ENCODE measurements at regions not wholly inside any gene's neighbourhood (a gene's known extent, or its start where the extent isn't known, plus 50 kb on each side); places are given as distances from the start of the nearest gene placed in this dataset.
A peak's percentile ranks its signal among the peaks of the same experiment; 100 is the strongest.
"Not testable (repeated sequence)": the region's sequence is repeated elsewhere in the genome, so short reads cannot be mapped to it uniquely, and the experiment has no call there.

DNA sequence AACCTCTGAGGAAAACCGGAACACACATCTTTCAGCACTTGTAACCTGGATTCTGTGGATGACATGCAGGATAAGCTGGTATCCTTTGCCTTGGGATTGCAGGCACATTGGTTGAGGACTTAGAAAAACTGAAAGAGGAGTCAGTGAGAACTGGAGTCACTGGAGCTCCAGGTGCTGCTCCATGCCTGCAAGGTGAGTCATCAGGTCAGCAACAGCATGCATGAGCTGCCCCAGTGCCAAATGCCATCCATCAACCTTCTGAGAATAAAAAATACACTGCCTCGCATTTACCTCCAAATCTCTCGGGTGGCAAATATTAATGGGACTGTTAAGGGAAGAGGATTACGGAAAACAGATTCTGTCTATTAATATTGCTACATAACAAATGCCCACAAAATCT lies 729.1 kb downstream of the NTRK3 start:
- DNase-seq = no peak

DNA sequence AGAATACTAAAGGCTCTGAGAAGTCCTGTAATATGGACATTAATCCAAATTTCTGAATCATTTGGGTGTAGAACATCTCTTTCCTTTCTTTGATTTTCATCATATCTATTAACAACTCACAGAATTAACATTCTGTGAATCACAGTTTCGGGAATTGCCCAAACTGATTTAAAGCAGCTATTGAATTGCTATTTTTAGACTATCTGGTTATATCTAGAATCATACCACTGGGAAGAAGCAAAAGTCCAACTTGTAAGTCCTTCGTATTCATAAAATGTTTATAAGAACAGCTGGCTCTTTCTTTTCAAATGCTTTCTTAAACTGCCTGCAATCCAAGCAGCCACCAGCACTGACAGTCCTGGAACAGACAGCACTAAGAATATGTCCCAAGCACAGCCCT lies 733.0 kb downstream of the NTRK3 start:
- no peak for DNase-seq

DNA sequence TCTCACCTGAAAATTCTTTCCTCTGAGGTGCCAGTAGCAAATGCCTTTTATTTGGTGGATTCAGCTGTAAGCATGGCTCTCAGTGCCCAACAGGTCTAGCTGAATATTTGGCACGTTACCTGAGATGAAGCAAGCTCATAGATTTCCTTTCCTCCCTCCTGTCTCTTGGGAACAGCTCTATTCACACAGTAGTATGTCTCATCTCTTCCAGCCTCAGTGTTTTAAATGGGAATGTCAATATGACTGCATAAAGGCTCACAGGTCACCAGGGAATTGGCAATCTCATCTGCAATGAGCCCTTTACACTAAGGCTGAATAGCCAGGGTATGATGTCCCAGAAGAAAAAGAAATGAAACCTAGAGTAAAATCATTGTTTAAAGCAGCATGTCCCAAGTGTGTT lies 733.5 kb downstream of the NTRK3 start:
- DNase-seq = no peak

DNA sequence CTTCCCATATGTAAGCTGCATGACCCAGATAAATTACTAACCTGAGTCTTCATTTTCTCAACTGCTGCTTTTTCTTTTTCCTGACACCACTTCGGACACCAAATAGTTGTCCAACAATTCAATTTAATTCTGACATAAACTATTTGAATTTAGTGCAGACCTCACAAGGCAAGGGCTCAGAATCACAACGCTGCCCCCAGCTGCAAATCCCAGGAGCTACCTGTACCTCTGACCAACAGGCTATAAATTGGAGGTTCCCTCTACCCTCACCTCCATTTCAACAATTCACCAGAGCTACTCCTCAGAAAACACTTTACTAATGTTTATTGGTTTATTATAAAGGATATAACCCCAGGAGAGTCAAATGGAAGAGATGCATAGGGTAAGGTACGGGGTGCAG lies 737.6 kb downstream of the NTRK3 start:
- no peak for DNase-seq

DNA sequence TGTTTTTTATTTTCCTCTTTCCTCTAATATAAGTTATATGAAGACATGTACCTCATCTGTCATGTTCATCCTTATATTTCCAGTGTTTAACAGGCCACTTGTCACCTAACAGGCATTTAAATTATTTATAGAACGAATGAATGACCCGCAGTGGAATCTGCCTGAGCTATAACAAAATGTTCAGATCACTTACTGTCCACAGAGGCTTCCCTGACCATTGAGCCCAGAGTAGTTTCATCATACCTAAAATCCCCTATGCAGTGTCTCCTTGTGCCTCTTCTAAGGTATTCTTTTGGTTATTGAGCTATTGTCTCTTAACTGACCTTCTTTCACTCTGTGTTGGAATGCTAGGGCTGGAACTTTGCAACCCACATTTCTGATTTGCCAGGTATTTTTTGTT lies 748.5 kb downstream of the NTRK3 start:
- DNase-seq = no peak

DNA sequence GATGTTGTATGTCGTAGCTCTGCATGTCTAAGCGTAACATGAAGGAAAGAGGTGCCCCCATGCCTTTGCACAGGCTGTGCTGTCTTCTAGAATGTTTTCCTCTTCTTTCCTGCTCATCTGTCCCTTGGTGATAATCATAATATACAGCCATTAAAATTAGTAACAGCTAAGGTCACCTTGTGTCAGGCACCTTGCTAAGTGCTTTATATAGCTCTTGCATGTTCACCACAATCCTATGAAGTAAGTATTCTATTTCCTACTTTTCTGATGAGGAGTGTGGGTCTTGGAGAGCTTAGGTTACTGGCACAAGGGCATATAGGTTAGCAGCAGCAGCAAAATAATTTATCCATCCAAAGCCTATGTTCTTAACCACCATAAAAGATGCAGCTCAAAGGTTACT lies 754.4 kb downstream of the NTRK3 start:
- no peak for DNase-seq

DNA sequence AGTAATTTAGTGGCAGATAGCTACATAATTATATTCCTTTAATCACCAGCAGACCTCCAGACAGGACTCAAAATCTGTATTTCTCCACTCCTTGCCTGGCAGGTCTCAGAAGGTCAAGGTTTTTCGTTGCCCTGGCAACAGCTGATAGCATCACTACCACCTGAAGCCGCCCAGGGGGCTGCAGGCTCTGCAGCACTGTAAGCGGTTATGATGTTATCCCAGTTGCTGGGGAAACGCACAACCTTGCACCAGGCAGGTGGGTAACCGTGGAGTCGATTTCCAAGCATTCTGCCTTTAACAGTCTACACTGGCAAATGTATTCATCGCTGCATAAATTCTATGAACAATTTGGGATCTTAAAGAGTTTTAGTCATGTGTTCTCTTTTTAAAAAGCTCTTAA lies 756.3 kb downstream of the NTRK3 start:
- no peak for DNase-seq

DNA sequence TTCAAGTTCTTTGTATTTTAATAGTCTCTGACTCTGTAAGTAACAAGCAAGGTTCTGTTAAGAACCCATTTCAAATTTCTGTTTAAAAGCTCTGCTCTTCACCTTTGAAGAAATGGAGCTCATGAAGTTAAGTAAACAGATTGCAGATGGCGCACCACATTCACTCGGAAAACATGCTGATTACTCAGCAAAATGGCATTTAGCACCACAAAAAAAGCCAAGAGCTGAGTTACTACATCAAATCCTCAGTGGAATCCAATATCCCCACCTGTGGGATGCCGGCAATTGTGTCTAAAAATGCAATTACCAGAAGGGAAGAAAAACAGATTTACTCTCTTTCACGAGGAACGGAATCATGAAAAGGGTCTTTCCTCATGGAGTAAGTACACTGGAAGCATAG lies 758.0 kb downstream of the NTRK3 start:
- DNase-seq = no peak

DNA sequence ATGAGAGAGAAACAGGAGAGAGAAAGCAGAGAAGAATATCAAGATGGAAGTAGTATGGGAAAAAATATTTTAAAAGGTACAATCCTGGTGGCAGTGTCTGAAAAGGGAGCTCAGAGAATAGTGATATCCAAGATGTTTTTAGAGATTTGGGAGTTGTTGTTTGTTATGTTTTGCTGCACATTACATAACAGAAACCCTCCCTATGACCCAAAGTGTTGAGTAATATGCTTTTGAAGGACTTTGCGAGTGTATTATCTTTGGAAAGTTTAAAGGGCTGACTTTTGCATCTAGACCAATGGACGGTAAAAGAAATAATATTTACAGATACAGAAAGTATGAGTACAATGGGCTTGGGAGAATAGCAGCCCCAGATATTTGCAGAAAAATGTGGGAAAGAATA lies 759.7 kb downstream of the NTRK3 start:
- no peak for DNase-seq

DNA sequence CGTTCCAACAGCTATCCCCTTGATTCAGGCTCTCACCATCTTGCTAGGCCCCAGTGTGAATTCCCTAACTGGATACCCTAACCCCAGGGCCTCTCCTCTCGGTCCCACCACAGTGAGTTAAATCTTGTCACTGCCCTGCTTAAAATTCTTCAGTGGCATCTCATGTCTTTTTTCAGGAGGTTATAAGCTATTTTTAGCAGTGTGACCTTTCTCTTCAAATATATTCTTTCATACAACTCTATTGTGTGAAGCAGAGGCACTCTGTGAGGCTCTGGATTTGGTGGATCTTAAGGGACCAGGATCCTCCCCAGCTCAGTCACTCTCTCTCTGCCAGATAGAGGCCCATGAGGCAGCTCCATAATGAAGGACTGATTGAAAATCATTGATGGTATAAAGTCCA lies 760.4 kb downstream of the NTRK3 start:
- no peak for DNase-seq

DNA sequence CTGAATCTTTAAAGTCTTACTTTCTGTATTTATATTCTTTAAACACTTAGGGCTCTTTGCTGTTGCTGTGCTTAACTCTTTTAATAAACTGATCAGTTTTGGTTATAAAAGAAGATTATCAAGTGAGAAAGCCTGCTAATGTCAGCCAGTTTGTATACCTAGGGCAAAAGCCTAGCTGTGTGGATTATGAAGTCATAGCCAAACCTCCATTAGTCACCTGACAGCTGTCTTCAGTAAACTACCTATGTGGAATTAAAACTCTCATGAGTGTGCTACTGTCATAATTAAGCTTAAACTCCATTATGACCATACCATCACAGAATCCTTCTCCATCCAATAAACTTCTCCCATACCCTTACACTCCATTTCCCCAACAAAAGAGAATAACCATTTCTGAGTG lies 762.7 kb downstream of the NTRK3 start:
- DNase-seq = no peak

DNA sequence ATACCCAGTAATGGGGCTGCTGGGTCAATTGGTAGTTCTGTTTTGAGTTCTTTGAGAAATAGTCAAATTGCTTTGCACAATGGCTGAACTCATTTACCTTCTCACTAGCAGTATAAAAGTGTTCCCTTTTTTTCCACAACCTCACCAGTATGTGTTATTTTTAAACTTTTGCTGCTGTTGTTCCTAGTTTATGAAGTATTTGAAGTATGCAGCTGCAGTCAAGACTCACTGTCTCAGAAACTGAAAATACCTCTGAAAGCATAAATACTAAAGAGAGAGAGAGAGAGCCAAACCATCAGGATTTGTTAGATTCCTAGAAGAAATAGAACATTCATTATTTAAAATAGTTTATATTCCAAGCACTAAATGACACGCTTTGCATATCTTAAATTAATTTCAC lies 764.2 kb downstream of the NTRK3 start:
- no peak for DNase-seq

DNA sequence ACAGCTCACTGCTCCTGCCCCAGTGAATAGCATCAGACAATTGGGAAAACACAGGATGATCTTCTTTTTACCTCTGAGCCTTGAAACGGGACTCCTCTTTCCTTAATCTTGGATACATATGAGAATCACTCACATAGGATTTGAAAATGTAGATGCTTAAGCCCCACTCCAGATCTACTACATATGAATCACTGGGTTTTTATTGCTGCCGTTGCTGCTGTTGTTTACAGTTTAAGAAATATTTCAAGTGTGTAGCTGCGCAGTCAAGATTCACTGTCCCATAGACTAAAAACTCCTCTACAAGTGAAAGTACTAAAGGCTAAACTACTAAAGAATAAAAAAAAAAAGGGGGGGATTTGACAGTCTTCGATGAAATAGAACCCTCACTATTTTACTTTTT lies 765.9 kb downstream of the NTRK3 start:
- no peak for DNase-seq

DNA sequence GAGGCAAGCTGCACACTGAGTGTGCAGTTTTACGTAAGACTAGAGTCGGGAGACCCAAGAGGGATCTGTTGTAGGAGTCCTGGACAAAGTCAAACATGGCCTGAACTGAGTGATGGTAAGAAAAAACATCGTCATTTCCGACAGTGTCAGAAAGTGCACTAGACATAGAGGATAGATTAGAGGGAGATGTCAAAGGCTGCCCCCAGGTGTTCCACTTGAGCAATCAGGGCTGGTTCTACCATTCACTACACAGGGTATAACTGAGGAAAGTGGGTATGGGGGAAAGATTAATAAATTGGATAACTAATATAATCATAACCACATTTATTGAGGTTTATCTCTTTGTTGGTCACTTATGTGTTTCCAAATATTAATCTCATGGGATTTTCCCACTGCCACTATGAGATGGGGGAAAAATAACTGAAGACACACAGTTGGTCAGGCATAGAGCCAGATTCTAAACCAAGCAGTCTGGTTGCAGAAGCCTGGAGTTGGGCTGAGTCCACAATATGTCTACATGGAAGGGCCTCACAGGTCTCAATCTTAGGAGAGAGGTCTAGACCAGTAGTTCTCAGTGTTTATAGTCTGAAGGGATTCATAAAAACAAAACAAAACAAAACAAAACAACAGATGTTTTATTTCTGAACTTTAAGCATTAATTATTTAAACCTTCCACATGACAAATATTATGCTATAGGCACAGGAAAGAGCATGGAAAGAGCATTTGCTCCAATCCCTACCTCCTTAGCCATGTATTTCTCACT lies 766.5 kb downstream of the NTRK3 start:
- DNase-seq = no peak

DNA sequence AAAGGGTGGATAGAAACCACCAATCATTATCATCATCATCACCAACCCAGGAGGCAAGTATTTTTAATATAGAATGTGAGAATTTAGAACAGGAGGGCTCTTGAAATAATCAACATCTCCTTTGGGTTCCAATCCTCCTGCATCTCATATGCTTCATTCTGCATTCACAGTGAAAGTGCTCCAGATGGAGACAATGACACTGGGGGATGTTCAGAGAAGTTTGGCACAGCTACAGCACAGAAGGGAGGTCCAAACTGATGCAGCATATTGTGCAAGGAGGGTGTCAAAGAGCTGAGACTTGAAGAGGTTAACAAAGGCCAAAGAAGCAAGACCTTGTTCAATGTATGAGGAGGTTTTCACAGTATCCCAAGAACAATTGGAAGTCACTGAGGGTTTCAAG lies 767.1 kb downstream of the NTRK3 start:
- no peak for DNase-seq

DNA sequence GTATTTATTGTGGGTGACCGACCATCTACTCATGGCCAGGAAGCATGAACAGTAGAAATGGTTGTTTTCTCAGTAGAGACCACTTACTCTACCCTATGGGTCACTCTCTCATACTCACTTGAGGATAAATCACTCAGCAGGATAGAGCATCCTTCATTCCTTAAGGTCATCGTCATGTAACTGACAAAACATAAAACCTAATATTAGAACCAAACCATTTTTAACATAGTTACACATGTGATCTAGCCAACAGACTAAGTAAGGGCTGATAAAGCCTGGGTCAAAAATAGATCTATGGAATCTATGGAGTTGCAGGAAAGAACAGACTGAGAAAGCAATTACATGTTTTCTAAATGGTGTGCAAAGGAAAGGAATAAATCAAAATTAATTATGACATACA lies 769.1 kb downstream of the NTRK3 start:
- no peak for DNase-seq

DNA sequence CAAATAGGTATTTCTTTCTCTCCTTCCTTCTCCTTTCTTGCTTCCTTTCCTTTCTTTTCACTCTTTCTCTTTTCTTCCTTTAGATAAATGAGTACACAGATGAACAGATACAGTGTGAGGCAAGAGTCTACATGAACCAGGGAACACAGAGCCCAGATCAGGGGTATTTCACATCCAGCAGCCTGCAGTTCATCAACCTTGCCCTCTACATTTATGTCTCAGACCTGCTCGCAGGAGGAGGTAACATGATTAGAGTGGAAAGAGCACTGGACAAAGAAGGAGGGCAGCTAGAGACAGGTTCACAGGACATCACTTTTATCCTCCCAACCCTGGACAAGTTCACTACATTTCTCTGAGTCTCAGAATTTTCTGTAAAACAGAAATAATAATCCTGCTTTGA lies 773.1 kb downstream of the NTRK3 start:
- no peak for DNase-seq

DNA sequence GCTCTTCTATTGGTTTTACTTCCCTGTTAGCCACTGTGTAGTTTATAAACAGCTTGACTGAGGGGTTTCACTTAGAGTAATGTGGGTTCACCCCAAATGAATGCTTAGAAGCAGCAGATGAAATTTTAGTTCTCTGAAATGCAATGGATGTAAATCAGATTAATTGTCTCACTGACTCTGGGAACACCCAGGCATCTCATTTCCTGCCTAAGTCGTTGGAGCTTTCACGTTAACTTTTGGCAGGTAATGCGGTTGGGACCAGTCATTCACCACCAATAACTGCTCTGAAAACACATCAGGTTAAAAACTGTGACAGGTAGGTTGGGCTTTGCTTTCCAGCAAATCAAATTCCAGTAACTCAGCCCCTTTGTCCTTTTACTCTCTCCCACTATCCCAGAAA lies 775.4 kb downstream of the NTRK3 start:
- DNase-seq = no peak

DNA sequence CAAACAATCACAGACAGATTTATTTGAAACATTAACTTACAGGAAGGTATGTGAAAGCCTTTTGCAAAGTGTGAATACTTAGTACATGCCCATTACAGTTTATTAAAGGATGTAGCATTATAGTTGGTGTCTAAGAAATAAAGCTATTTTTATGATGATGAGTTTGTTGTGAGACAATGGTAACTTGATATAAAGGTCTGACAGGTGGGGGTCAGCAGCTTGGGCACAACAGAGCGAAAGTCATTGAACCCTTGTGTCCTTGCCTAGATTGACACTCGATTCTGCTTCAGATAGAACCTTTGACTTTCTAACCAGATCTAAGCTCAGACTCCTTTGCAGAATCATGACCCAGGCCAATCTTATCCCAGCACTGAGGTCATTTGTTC lies 777.9 kb downstream of the NTRK3 start:
- no peak for DNase-seq

DNA sequence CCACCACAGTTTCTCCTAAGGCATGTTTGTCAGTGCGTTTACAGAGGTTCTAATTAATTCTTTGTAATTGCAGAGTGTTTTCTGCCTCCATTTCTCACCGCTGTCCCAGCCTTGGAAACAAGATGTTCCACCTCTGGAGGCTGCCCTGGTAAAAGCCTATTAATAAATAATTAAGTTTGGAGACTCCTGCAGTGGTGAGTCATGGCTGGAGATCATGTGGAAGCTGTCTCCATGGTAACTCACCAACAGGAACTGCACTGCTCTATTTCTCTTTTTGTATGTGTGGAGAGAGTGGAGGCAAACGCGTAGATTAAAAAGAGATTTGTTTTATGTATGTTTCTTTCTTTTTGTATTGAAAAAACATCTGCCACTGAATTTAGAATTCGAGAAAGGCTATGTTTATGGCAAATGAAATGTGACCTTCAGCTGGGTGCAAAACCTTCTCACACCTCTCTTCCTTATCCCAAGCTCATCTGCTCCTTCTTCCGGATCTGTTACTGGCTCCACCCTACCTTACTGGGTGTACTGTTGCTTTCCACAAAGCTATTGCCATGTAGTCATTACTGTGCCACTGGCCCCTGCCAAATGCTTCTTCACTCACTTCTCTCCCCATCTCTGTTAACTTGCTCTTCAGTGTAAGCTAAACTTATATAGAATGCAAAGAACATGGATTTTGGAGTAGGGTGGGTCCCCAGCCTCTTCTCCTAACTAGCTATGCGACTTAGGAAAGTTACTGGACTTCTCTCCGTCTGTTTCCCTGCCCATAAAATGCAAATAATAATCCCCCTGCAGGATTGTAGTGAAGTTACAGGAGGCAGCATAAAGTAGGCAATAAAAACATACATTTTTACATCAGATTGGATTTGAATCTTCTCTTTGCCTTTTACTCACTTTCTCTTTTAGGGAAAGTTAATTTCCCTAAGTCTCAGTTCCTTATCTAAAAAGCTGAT lies 778.5 kb downstream of the NTRK3 start:
- peak; percentile 2 for DNase-seq

DNA sequence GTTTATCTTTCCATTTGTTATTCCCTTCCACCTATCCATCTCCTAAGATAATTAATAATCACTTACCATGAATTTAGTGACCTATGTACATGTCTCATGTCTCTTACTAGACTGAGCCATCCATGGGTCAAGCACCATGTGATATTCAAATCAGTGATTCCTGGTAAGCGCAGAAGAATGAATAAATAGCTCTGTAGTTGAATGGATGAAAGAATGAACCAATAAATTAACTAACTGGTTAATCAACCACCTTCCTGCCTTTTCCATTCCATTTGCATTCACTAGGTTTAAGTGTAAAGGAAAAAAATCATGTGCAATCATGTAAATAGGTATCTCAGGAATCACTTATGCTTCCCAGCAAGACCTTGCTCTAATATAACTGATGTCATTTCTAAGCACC lies 779.5 kb downstream of the NTRK3 start:
- DNase-seq = no peak

DNA sequence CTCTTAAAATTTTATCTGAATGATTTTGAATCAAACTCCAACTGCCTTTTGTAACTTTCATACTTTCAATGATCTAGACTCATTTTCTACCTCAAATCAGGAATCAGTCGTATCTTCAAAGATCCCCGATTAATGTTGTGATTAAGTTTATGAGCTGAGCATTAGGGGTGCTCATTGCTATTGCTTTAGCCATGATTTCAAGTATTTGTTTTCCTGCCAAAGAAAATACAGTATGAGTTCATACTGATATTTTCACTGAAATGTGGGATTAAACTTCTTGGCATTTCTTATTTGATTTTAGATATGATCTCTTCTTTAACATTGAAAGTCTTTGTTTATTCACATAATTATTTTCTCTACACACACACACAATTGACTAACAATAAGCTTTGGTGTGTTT lies 785.6 kb downstream of the NTRK3 start:
- no peak for DNase-seq

DNA sequence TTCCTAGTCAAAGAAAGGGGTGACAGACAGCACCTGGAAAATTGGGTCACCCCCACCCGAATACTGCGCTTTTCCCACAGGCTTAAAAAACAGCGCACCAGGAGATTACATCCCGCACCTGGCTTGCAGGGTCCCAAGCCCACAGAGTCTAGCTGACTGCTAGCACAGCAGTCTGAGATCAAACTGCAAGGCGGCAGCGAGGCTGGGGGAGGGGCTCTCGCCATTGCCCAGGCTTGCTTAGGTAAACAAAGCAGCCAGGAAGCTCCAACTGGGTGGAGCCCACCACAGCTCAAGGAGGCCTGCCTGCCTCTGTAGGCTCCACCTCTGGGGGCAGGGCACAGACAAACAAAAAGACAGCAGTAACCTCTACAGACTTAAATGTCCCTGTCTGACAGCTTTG lies 792.6 kb downstream of the NTRK3 start:
- DNase-seq = not testable (repeated sequence)

DNA sequence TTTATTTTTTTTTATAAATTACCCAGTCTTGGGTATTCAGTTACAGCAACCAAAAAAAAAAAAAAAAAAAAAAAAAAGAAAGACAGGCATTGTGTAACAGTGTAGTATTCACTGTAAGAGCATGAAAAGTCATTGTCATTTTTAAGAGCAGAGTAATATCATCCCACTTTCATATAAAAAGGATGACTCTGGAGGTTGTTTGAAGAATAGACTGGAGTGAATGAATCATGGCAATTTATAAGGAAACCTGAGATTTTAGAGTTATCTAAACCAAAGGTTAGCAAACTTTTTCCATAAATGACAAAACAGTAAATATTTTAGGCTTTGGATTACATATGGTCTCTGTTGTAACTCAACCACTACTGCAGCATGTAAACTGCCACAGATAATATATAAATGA lies 794.9 kb downstream of the NTRK3 start:
- no peak for DNase-seq

DNA sequence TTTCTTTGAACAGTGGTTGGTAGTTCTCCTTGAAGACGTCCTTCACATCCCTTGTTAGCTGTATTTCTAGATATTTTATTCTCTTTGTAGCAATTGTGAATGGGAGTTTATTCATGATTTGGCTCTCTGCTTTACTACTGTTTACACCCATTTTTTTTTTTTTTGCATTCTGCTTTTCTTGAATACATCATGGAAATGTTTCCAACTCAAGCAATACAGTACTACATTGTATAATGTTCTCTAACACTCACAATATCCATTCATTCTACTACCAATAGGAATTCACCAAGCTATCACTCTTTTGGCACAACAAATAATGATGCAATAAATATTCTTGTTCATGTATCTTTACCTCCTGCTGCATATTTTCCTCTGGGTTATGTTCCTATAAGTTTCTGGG lies 801.7 kb downstream of the NTRK3 start:
- no peak for DNase-seq

Data from suppressor macrophage treated with lipopolysaccharide for 4 hours (primary cell).